Neutrophil (primary cell): ENCODE measurements at regions not wholly inside any gene's neighbourhood (a gene's known extent, or its start where the extent isn't known, plus 50 kb on each side); places are given as distances from the start of the nearest gene placed in this dataset.

ENCODE experiments used
- H3K27ac ChIP-seq: fragments of 200-600 bp; sonication (generic); 2 replicates; pipeline ENCODE4 v1.5.1; 2016; ENCODE audit warnings: mild to moderate bottlenecking, moderate library complexity
- H3K27me3 ChIP-seq: fragments of 200-600 bp; sonication (generic); 2 replicates; pipeline ENCODE4 v1.6.0; 2016; ENCODE audit warnings: mild to moderate bottlenecking
- H3K36me3 ChIP-seq: fragments of 200-600 bp; sonication (generic); 2 replicates; pipeline ENCODE4 v1.5.1; 2017
- H3K4me1 ChIP-seq, 2 experiments: fragments of 200-600 bp in 1 of 2; sonication (generic) in 1 of 2; 1 replicate in 1 of 2; 2 replicates in 1 of 2; pipeline versions ENCODE4 v1.5.1 to v1.6.1; 2013 to 2016; ENCODE audit warnings: low read depth in 1 of 2, low read length in 1 of 2, mild to moderate bottlenecking in 1 of 2, moderate library complexity in 1 of 2; ENCODE audit not compliant: control insufficient read depth in 1 of 2, insufficient read depth in 1 of 2
- H3K4me3 ChIP-seq, 2 experiments: fragments of 200-600 bp in 1 of 2; sonication (generic) in 1 of 2; 1 replicate in 1 of 2; 2 replicates in 1 of 2; pipeline ENCODE4 v1.5.1; 2013 to 2016; ENCODE audit warnings: low read depth in 1 of 2, low read length in 1 of 2, mild to moderate bottlenecking in 1 of 2, moderate library complexity in 1 of 2
- H3K9me3 ChIP-seq: fragments of 200-600 bp; sonication (generic); 2 replicates; pipeline ENCODE4 v1.5.1; 2016
- TF ChIP-seq, protein P1 (sequence below): fragments of 200-600 bp; sonication (generic); IDR thresholded peaks from 2 replicates; pipeline ENCODE4 v1.5.1; 2016; ENCODE audit warnings: antibody characterized with exemption

- TF ChIP-seq, protein P1, sequence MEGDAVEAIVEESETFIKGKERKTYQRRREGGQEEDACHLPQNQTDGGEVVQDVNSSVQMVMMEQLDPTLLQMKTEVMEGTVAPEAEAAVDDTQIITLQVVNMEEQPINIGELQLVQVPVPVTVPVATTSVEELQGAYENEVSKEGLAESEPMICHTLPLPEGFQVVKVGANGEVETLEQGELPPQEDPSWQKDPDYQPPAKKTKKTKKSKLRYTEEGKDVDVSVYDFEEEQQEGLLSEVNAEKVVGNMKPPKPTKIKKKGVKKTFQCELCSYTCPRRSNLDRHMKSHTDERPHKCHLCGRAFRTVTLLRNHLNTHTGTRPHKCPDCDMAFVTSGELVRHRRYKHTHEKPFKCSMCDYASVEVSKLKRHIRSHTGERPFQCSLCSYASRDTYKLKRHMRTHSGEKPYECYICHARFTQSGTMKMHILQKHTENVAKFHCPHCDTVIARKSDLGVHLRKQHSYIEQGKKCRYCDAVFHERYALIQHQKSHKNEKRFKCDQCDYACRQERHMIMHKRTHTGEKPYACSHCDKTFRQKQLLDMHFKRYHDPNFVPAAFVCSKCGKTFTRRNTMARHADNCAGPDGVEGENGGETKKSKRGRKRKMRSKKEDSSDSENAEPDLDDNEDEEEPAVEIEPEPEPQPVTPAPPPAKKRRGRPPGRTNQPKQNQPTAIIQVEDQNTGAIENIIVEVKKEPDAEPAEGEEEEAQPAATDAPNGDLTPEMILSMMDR = no peak
- Histone ChIP-seq H3K36me3 (no peaks in the 10 kb centered on the region), H3K4me1 (no peaks in the 10 kb centered on the region), H3K9me3 (peaks cover 4% of the 10 kb centered on the region), H3K27me3 (no peaks in the 10 kb centered on the region), H3K27ac (no peak overlapping the region), H3K4me3 (no peak overlapping the region)
Measured at GRCh38 chr18:40347261-40347660, 1607.8 kb upstream of the PIK3C3 start.

- peaks cover 4% of the 10 kb centered on the region for H3K9me3 ChIP-seq
- no peaks in the 10 kb centered on the region for H3K4me1 ChIP-seq
- H3K36me3 ChIP-seq = no peaks in the 10 kb centered on the region
- H3K27me3 ChIP-seq = no peaks in the 10 kb centered on the region
- no peak overlapping the region for H3K4me3 ChIP-seq
- no peak overlapping the region for H3K27ac ChIP-seq
- TF ChIP-seq, protein P1 = no peak
Measured at GRCh38 chr18:40346146-40346545, 1608.9 kb upstream of the PIK3C3 start.

GRCh38 chr18:40341701-40342100 is 1613.3 kb upstream of the PIK3C3 start:
- TF ChIP-seq, protein P1 = no peak
- Histone ChIP-seq H3K36me3 (no peaks in the 10 kb centered on the region), H3K27ac (no peak overlapping the region), H3K4me3 (no peak overlapping the region), H3K4me1 (no peaks in the 10 kb centered on the region), H3K27me3 (no peaks in the 10 kb centered on the region), H3K9me3 (peaks cover 4% of the 10 kb centered on the region)

DNA sequence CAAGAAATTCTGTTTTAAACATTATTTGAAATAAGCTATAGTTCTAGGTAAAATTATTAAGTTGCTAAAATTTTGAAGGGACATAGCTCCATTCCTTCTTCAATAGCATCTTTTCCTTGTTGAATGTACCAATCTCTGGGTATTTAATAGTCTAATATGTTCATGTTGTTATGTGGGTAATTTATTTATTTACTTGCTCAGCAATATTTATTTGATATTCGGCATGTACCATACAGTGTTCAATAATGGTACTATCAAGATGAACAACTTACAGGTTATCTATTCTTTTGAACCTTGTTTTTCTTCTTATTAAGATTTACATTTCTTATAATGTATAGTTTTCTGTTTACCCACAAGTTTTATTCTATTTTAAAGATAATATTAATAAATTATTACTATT is 1616.8 kb upstream of the PIK3C3 start:
- TF ChIP-seq, protein P1 = no peak
- Histone ChIP-seq H3K36me3 (no peaks in the 10 kb centered on the region), H3K9me3 (no peaks in the 10 kb centered on the region), H3K27ac (no peak overlapping the region), H3K4me3 (no peak overlapping the region), H3K27me3 (no peaks in the 10 kb centered on the region), H3K4me1 (no peaks in the 10 kb centered on the region)

- Histone ChIP-seq H3K36me3 (no peaks in the 10 kb centered on the region), H3K27me3 (no peaks in the 10 kb centered on the region), H3K27ac (no peak overlapping the region), H3K4me1 (no peaks in the 10 kb centered on the region), H3K9me3 (no peaks in the 10 kb centered on the region), H3K4me3 (no peak overlapping the region)
- TF ChIP-seq, protein P1 = no peak
Measured at GRCh38 chr18:40326985-40327384, 1628.0 kb upstream of the PIK3C3 start.

- H3K4me1 ChIP-seq = no peaks in the 10 kb centered on the region
- H3K27me3 ChIP-seq = no peaks in the 10 kb centered on the region
- no peak overlapping the region for H3K4me3 ChIP-seq
- H3K9me3 ChIP-seq = no peaks in the 10 kb centered on the region
- TF ChIP-seq, protein P1 = no peak
- H3K36me3 ChIP-seq = no peaks in the 10 kb centered on the region
- H3K27ac ChIP-seq = no peak overlapping the region
Measured at GRCh38 chr18:40325988-40326387, 1629.0 kb upstream of the PIK3C3 start.
